CD14-positive monocyte (primary cell): ENCODE measurements at regions not wholly inside any gene's neighbourhood (a gene's known extent, or its start where the extent isn't known, plus 50 kb on each side); places are given as distances from the start of the nearest gene placed in this dataset.

Experiments
- DNase-seq, 3 donors: peaks; one replicate each; pipeline ENCODE4 v3.0.0-alpha.2; 2011 to 2022
- H2AFZ ChIP-seq: 2 replicates; pipeline ENCODE4 v1.6.0; 2012; ENCODE audit warnings: mild to moderate bottlenecking, low read depth, low read length, inconsistent platforms; ENCODE audit not compliant: insufficient read depth, poor library complexity, severe bottlenecking
- H3K27ac ChIP-seq, 2 donors: 1 replicate in 1 of 2; 2 replicates in 1 of 2; pipeline ENCODE4 v1.5.1; 2012 to 2013; ENCODE audit warnings: low read length in 2 of 2, control low read depth in 1 of 2, inconsistent platforms in 1 of 2, low read depth in 1 of 2, mild to moderate bottlenecking in 1 of 2
- H3K27me3 ChIP-seq, 2 donors: one replicate each; pipeline versions ENCODE4 v1.6.0 to v1.6.1; 2011 to 2013; ENCODE audit warnings: low read length in 2 of 2; ENCODE audit not compliant: control insufficient read depth in 2 of 2, insufficient read depth in 2 of 2
- H3K36me3 ChIP-seq, 2 donors: replicated peaks in 1 of 2; 1 replicate in 1 of 2; 2 replicates in 1 of 2; pipeline versions ENCODE4 v1.5.1 to v1.6.1; 2012 to 2013; ENCODE audit warnings: low read length in 2 of 2, control low read depth in 1 of 2, inconsistent platforms in 1 of 2, mild to moderate bottlenecking in 1 of 2; ENCODE audit not compliant: insufficient read depth in 2 of 2, control insufficient read depth in 1 of 2
- H3K4me1 ChIP-seq, 2 donors: 1 replicate in 1 of 2; 2 replicates in 1 of 2; pipeline versions ENCODE4 v1.5.1 to v1.6.1; 2012 to 2013; ENCODE audit warnings: low read length in 2 of 2, control low read depth in 1 of 2, inconsistent platforms in 1 of 2, mild to moderate bottlenecking in 1 of 2, moderate library complexity in 1 of 2; ENCODE audit not compliant: insufficient read depth in 2 of 2, control insufficient read depth in 1 of 2
- H3K4me2 ChIP-seq: replicated peaks from 2 replicates; pipeline ENCODE3; 2012; ENCODE audit warnings: low read length, moderate library complexity, mild to moderate bottlenecking; ENCODE audit not compliant: poor library complexity, severe bottlenecking; ENCODE audit errors: extremely low read depth
- H3K4me3 ChIP-seq, 3 experiments: fragments of 200-600 bp in 1 of 3; sonication (generic) in 1 of 3; replicated peaks in 1 of 3; 1 replicate in 2 of 3; 2 replicates in 1 of 3; pipeline ENCODE4 v1.5.1; 2011 to 2013; ENCODE audit warnings: low read length in 3 of 3, mild to moderate bottlenecking in 3 of 3, control low read depth in 2 of 3, low read depth in 2 of 3, inconsistent platforms in 1 of 3, moderate library complexity in 1 of 3
- H3K79me2 ChIP-seq: 2 replicates; pipeline ENCODE4 v1.6.0; 2012; ENCODE audit warnings: mild to moderate bottlenecking, control low read depth, inconsistent platforms, low read length, moderate library complexity; ENCODE audit not compliant: insufficient read depth
- H3K9ac ChIP-seq: 2 replicates; pipeline ENCODE4 v1.6.0; 2017; ENCODE audit warnings: low read length, mild to moderate bottlenecking; ENCODE audit not compliant: insufficient read depth, poor library complexity, severe bottlenecking
- H3K9me3 ChIP-seq, 2 donors: replicated peaks in 1 of 2; 1 replicate in 1 of 2; 2 replicates in 1 of 2; pipeline versions ENCODE4 v1.5.1 to v1.6.1; 2012 to 2013; ENCODE audit warnings: low read length in 2 of 2, control low read depth in 1 of 2; ENCODE audit not compliant: control insufficient read depth in 1 of 2, insufficient read depth in 1 of 2
- H4K20me1 ChIP-seq: 2 replicates; pipeline ENCODE4 v1.6.0; 2012; ENCODE audit warnings: mild to moderate bottlenecking, low read length, control low read depth, moderate library complexity; ENCODE audit not compliant: insufficient read depth
- H3K27ac Mint-ChIP-seq, 7 donors: one replicate each; pipeline ENCODE4 v1.8.0; 2020; ENCODE audit warnings: mild to moderate bottlenecking in 7 of 7, mixed read lengths in 7 of 7, moderate library complexity in 6 of 7, inconsistent platforms in 2 of 7
- H3K27me3 Mint-ChIP-seq, 3 donors: one replicate each; pipeline ENCODE4 v1.8.0; 2021 to 2022; ENCODE audit warnings: low read depth in 3 of 3, mild to moderate bottlenecking in 3 of 3, mixed read lengths in 3 of 3, moderate library complexity in 3 of 3, inconsistent platforms in 1 of 3
- H3K36me3 Mint-ChIP-seq, 2 donors: one replicate each; pipeline ENCODE4 v1.8.0; 2020; ENCODE audit warnings: mixed read lengths in 2 of 2, inconsistent platforms in 1 of 2, mild to moderate bottlenecking in 1 of 2
- H3K4me1 Mint-ChIP-seq: one replicate; pipeline ENCODE4 v1.8.0; 2020; ENCODE audit warnings: mild to moderate bottlenecking, mixed read lengths
- H3K4me3 Mint-ChIP-seq, 2 donors: one replicate each; pipeline ENCODE4 v1.8.0; 2020; ENCODE audit warnings: mild to moderate bottlenecking in 2 of 2, mixed read lengths in 2 of 2, moderate library complexity in 1 of 2
- H3K9me3 Mint-ChIP-seq, 7 donors: one replicate each; pipeline ENCODE4 v1.8.0; 2020 to 2022; ENCODE audit warnings: mixed read lengths in 7 of 7, mild to moderate bottlenecking in 6 of 7, moderate library complexity in 6 of 7, inconsistent platforms in 2 of 7
- WGBS: methylation state at CpG from one replicate; pipeline ENCODE4 v1.1.5; 2013; ENCODE audit warnings: missing lambda C conversion rate; ENCODE audit not compliant: insufficient coverage; 5-methylcytosine and 5-hydroxymethylcytosine counted together
- intact Hi-C, 2 donors: fragments of 100-400 bp; cut with micrococcal nuclease; formaldehyde crosslinking; loops; one replicate each; pipeline versions ENCODE4 v1.15.0 to v1.15.1; 2023
- TF ChIP-seq, protein P1 (sequence below): fragments of 200-600 bp; IDR thresholded peaks from one replicate; pipeline ENCODE4 v1.8.0; 2022; ENCODE audit warnings: antibody characterized with exemption, mild to moderate bottlenecking

- WGBS: 100% methylated on average over 3 of the region's 4 CpGs
- H3K36me3 Mint-ChIP-seq: no peaks in the 10 kb centered on the region
- peaks cover 0 to 2% (median 0%) of the 10 kb centered on the region in 3 donors for H3K27me3 Mint-ChIP-seq
- Histone ChIP-seq H3K9me3 (no peaks in the 10 kb centered on the region), H3K79me2 (no peaks in the 10 kb centered on the region), H3K4me3 (no peak overlapping the region), H2AFZ (no peak overlapping the region), H3K4me2 (no peak overlapping the region), H3K27ac (no peak overlapping the region), H3K36me3 (no peaks in the 10 kb centered on the region), H4K20me1 (no peaks in the 10 kb centered on the region), H3K4me1 (no peaks in the 10 kb centered on the region), H3K27me3 (no peaks in the 10 kb centered on the region), H3K9ac (no peak overlapping the region)
- H3K9me3 Mint-ChIP-seq: no peaks in the 10 kb centered on the region
- H3K4me1 Mint-ChIP-seq: no peaks in the 10 kb centered on the region
- intact Hi-C loops: no loop called here
- H3K27ac Mint-ChIP-seq: no peak overlapping the region
- no peak overlapping the region for H3K4me3 Mint-ChIP-seq
- TF ChIP-seq, protein P1, sequence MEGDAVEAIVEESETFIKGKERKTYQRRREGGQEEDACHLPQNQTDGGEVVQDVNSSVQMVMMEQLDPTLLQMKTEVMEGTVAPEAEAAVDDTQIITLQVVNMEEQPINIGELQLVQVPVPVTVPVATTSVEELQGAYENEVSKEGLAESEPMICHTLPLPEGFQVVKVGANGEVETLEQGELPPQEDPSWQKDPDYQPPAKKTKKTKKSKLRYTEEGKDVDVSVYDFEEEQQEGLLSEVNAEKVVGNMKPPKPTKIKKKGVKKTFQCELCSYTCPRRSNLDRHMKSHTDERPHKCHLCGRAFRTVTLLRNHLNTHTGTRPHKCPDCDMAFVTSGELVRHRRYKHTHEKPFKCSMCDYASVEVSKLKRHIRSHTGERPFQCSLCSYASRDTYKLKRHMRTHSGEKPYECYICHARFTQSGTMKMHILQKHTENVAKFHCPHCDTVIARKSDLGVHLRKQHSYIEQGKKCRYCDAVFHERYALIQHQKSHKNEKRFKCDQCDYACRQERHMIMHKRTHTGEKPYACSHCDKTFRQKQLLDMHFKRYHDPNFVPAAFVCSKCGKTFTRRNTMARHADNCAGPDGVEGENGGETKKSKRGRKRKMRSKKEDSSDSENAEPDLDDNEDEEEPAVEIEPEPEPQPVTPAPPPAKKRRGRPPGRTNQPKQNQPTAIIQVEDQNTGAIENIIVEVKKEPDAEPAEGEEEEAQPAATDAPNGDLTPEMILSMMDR: no peak
- no peak for DNase-seq
Measured at GRCh38 chr3:132220986-132221385, 96.2 kb upstream of the ACP3 start.

DNA sequence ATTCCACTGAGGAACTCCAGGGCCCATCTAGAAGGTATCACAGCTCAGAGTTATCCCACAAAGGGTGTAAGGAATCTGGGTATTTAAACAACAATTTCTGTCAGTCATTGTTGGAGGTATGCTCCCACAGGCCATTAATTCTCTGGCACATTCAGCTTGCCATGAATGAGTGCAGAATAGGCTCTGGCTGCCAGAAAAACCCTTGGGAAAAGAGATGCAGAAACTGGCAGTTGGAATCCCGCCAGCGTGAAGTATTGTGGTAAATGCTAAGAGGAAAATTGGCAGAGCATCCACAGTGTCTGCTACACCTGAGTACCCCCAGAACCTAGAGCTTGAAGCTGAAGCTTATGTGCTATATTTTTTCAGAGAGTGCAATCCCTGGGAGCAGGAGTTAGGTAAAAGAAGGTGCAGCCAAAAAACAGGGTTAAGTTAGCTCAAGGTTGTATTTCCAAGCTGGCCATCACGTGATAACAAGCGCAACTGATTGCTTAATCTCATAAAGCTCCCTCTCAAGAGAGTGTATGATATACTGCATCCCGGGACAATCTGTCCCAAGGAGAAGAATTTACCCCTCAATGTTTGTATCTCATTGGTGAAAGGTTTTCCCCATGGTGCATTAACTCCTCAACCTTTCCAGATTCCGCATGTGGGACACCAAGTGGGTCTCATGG is 94.2 kb upstream of the ACP3 start:
- intact Hi-C loops: no loop called here
- no peak overlapping the region for H2AFZ ChIP-seq

More for the DNA sequence above, 94.2 kb upstream of the ACP3 start:
- TF ChIP-seq, protein P1: no peak
- Histone ChIP-seq H3K4me3 (no peak overlapping the region), H3K27me3 (no peaks in the 10 kb centered on the region), H3K9ac (no peak overlapping the region), H3K79me2 (no peaks in the 10 kb centered on the region), H3K9me3 (no peaks in the 10 kb centered on the region), H3K4me2 (no peak overlapping the region), H3K36me3 (no peaks in the 10 kb centered on the region), H4K20me1 (no peaks in the 10 kb centered on the region), H3K27ac (no peak overlapping the region), H3K4me1 (no peaks in the 10 kb centered on the region)
- H3K27ac Mint-ChIP-seq: no peak overlapping the region
- no peaks in the 10 kb centered on the region for H3K9me3 Mint-ChIP-seq
- no peaks in the 10 kb centered on the region for H3K36me3 Mint-ChIP-seq
- no peak for DNase-seq
- peaks cover 0 to 2% (median 0%) of the 10 kb centered on the region in 3 donors for H3K27me3 Mint-ChIP-seq
- 100% methylated on average over 3 of the region's 6 CpGs for WGBS
- H3K4me3 Mint-ChIP-seq: no peak overlapping the region
- peaks cover 4% of the 10 kb centered on the region for H3K4me1 Mint-ChIP-seq
